NCI-H2196 treated with DMSO at 0.1 percent for 48 hours (cell line): ENCODE measurements at regions not wholly inside any gene's neighbourhood (a gene's known extent, or its start where the extent isn't known, plus 50 kb on each side); places are given as distances from the start of the nearest gene placed in this dataset.
"Not testable (repeated sequence)": the region's sequence is repeated elsewhere in the genome, so short reads cannot be mapped to it uniquely, and the experiment has no call there.

ENCODE experiments used
- DNase-seq: peaks from one replicate; lab custom pipeline; 2025; ENCODE audit not compliant: unreplicated experiment; lab: John Stamatoyannopoulos, UW

GRCh38 chr1:70812442-70813109, 235.0 kb downstream of the PTGER3 start:
- DNase-seq = no peak

DNA sequence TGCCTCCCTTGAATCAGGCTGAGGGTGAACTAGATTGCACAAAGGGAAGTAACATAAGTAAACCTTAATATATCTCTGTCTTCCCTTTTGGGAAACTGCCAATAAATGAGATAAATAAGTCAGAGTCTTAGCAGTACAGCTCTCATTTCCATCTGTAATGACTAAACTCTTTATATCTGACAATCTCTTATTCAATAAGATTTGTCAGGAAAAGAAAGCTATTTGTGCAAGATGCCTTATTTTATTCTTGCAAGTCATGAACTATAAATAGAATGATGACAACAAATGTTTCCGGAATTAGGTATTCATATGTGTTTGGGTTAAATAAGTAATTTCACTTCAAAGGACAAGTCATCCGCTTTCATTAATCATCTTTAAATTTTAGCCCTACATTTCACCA, 229.2 kb downstream of the PTGER3 start:
- no peak for DNase-seq

DNA sequence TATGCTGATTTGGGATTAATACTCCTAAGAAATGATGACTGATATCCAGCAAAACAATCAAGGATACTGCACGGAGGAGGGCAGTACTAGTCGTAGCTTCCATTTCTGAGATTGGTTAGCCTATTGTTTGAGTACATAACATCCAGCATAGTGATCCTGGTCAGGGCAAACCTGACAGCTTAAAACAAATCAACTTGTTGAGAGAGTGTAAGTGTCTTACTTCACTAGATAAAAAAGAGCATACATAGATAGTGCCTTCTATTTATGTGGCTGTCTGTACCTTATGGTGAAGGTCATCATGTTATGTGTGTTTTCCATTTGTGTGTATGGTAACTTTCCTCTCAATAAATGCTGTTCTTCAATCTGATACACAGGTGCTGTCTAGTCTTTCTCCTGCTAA, 228.4 kb downstream of the PTGER3 start:
- DNase-seq = no peak

GRCh38 chr1:70819785-70820184, 227.8 kb downstream of the PTGER3 start:
- no peak for DNase-seq

GRCh38 chr1:70820396-70820795, 227.2 kb downstream of the PTGER3 start:
- DNase-seq = no peak

DNA sequence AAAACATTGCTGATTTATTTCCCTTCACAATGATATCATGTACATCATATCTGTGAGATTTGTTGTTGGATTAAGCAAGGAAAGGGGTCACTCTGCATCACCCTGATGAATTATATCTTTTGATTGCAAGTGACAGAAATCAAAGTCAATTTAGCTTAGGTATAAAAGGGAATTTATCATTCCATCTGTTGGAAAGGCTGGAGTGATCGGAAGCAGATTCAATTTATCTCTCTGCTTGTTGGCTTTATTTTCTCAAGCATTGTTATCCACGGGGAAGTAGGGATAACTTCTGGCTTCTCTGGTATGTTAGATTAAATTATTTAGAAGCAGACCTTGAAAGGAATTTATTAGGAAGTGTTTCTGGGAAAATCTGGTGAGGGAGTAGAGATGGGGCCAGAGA, 226.6 kb downstream of the PTGER3 start:
- no peak for DNase-seq

DNA sequence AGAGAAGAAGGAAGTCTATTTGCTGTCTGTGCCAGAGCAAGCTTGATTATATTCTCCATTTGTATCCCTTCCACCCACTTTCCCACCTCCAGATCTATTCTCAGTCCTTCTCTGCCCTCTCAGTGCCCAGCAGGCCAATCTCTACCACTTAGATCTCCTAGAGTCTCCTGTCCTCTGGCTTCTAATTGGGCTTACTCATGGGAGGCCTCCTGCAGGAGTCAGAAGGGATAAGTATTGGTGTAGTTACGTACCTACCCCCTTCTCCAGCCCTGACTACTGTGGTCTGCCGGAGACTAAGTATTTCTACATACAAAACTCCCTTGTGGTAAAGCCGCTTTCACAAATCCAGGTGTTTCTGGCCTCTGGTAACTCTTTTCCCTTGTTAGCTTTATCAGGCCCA, 221.2 kb downstream of the PTGER3 start:
- no peak for DNase-seq

- DNase-seq = no peak
Measured at GRCh38 chr1:70827030-70827429, 220.6 kb downstream of the PTGER3 start.

DNA sequence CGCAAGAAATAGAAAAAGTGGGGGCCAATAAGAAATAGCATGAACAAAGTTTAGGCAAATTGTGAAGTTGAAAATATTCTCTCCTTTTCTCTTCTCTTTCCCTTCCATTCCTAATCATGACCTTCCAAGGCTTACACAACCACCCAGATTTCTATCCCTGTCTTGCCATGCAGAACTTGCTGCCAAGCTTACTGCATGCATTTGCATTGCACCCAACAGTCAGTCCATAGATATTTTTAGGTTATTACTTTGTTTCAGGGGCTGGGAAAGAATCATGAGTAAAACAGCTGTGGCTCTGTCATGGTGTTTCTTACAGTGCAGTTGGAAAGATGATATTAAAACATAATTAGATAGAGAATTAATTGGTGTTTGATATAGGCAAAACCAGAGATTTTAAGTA, 219.4 kb downstream of the PTGER3 start:
- DNase-seq = no peak

GRCh38 chr1:70834365-70834764, 213.3 kb downstream of the PTGER3 start:
- not testable (repeated sequence) for DNase-seq

DNA sequence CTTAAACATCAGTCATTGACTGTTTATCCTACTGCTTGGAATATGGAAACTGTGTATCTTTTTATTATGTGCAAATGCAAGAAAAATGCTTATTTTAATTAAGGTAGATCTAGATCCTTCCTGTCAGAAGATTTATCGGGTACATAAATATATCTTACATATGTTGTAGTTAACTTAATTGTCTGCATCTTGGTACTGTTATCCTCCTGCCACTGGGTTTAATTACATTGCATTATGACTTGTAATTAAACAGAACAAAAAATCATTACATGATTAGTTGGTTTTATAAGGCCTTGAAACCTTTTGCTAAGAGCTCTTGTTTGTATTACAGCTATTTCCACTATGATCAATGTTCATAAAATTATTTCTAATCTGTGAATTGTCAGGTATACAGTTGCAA, 211.2 kb downstream of the PTGER3 start:
- DNase-seq = no peak

GRCh38 chr1:70840260-70840953, 207.2 kb downstream of the PTGER3 start:
- DNase-seq = no peak

DNA sequence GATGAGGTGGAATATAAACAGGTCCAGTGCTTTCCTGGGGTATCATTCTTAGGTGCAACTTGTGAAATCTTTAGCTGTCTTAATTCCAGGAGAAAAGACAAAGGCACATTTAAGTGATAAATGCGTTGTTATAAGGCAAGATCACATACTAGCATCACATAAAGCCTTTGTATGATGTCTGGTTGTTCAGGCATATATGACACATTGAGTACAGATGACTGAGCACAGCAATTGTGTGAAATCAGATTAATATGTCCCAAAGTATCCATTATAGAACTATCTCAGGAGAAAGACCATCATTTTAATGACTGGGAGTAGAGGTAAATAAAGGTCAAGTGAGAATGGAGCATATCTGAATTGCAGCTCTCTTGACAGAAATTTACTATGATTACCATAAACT, 205.1 kb downstream of the PTGER3 start:
- no peak for DNase-seq

- DNase-seq = no peak
Measured at GRCh38 chr1:70843452-70843851, 204.2 kb downstream of the PTGER3 start.

GRCh38 chr1:70847013-70847412, 200.6 kb downstream of the PTGER3 start:
- DNase-seq = no peak

DNA sequence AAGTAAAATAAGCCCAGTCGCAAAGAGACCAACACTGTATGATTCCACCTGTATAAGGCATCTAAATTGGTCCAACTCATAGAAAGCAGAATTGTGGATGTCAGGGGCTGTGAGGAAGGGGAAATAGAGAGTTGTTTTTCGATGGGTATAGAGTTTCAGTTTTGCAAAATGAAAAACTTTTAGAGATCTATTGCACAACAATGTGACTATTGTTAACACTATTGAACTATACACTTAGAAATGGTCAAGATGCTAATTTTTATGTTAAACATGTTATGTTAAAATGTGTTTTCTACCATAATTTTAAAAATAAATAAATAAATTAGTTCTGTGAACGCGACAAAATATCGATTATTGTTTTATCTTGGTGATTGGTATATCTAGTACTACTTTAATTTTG, 192.4 kb downstream of the PTGER3 start:
- no peak for DNase-seq

DNA sequence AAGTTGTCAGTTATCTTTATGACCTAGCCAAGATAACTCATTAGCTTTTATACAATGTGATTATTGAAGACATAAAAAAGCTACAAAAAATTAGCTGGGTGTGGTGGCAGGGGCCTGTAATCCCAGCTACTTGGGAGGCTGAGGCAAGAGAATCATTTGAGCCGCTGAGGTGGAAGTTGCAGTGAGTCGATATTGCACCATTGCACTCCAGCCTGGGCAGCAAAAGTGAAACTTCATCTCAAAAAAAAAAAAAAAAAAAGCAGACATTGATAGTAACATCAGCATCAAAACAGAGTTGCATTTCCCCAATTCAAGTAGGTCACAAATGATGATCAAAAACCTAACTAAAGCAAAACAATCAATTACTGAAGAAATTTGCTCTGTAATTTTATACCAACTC, 191.4 kb downstream of the PTGER3 start:
- DNase-seq = no peak

DNA sequence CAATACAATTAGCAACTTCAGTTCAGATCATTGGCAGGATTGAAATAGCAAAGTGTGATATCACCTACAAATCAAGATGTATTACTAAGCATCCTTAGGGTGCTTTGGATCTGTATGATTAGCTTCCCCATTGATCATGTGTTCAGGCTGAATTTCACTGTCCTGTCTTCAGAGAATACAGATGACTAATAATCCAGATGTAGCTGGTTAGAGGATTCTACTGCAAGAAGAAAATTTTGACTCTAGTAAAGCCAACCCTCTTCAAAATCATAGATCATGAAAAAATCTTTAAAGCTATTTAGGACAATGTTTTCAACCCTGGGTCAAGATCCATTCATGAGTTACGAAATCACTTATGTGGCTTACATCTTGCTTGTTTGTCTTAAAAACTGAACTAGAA, 184.4 kb downstream of the PTGER3 start:
- DNase-seq = no peak

GRCh38 chr1:70864302-70864701, 183.3 kb downstream of the PTGER3 start:
- no peak for DNase-seq

- DNase-seq = no peak
Measured at GRCh38 chr1:70866542-70867264, 180.9 kb downstream of the PTGER3 start.

DNA sequence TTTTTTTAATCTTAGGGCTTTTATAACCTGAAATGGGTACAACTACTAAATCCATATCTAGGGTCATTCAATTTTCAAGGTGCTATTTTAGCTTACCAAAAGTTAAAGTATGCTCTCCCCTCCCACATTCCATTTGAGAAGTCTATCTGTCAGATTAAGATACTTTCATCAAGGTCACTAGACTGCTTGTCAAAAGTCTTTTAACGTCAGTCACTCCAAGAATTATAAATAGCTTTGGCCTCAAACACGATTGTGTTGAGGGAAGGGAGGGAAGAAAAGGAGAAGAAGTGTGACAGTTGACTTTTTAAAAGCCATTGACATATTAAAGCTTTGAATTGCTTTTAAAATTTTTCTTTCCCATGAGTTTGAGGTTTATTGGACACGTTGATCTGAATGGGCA, 175.8 kb downstream of the PTGER3 start:
- no peak for DNase-seq

GRCh38 chr1:70874063-70874462, 173.6 kb downstream of the PTGER3 start:
- DNase-seq = no peak
